ENCODE measurements at regions not wholly inside any gene's neighbourhood (a gene's known extent, or its start where the extent isn't known, plus 50 kb on each side); places are given as distances from the start of the nearest gene placed in this dataset.

GRCh38 chr2:219911541-219911940 is 284.1 kb downstream of the SLC4A3 start:
- Histone ChIP-seq H3K4me1 (ENCODE audit: insufficient read depth, low read length) (no peaks in the 10 kb centered on the region), H3K79me2 (ENCODE audit: insufficient read depth, low read length) (no peaks in the 10 kb centered on the region), H3K4me2 (ENCODE audit: low read depth, low read length) (no peak overlapping the region), H3K4me3 (replicated peaks in 1 of 3; ENCODE audit: insufficient read depth in 1 of 3, low read depth in 2 of 3, low read length in 3 of 3) (no peak overlapping the region), H4K20me1 (ENCODE audit: insufficient read depth, low read length) (no peaks in the 10 kb centered on the region), H3K9me3 (ENCODE audit: low read length) (no peaks in the 10 kb centered on the region), H2AFZ (ENCODE audit: low read length) (no peak overlapping the region), H3K9ac (ENCODE audit: insufficient read depth, low read depth, low read length) (no peak overlapping the region), H3K36me3 (replicated peaks in 1 of 2; ENCODE audit: control insufficient read depth in 1 of 2, insufficient read depth in 2 of 2, low read length in 2 of 2) (no peaks in the 10 kb centered on the region), H3K27me3 (ENCODE audit: control insufficient read depth in 1 of 2, insufficient read depth in 2 of 2, low read length in 2 of 2) (peaks cover 0 to 21% of the 10 kb centered on the region in 2 experiments; a peak in 4 of 5 replicates), H3K27ac (ENCODE audit: extremely low read length, insufficient read depth, low read length) (no peak overlapping the region)
- in situ Hi-C loops (cut with HindIII; ENCODE audit: extremely low pct_ligation_motif_present, low pct_unique_long_range_greater_than_20kb) (no loop called here), intact Hi-C loops (cut with micrococcal nuclease; ENCODE audit: unreplicated experiment) (no loop called here)
- WGBS (ENCODE audit: low lambda C conversion rate), result 3% methylated on average over 4 of the region's 4 CpGs
- no TSS peak for BruUV-seq (replicated peaks)
- POLR2A ChIA-PET, result no interaction called here
- DNase-seq (ENCODE audit: low spot score) (no peak), ATAC-seq (no peak), FAIRE-seq (no peak)
- no peak for TF ChIP-seq MAFK (conservative IDR thresholded peaks at IDR 0.05 in 1 of 2, IDR thresholded peaks at IDR 0.05 in 1 of 2; ENCODE audit: low read length in 2 of 2)
- TF ChIP-seq ZBTB40 (IDR thresholded peaks at IDR 0.05), result peak; percentile 82
- TF ChIP-seq ZBTB40 (CRISPR knock-in tag; IDR thresholded peaks at IDR 0.05), result no peak
- CTCF ChIA-PET (ENCODE audit: low intra/inter-chr PET ratio, low total read pairs), result no interaction called here
